ENCODE measurements at regions not wholly inside any gene's neighbourhood (a gene's known extent, or its start where the extent isn't known, plus 50 kb on each side); places are given as distances from the start of the nearest gene placed in this dataset.

- intact Hi-C loops (cut with DNase I): no loop called here
- no peaks in the 10 kb centered on the region for H3K9me3 ChIP-seq
- no peak overlapping the region for H3K4me3 ChIP-seq
- H3K27ac ChIP-seq: no peak overlapping the region
- DNase-seq (no peak), ATAC-seq (no peak)
- H3K36me3 ChIP-seq: no peaks in the 10 kb centered on the region
- 70 to 86% methylated on average over 3 of the region's 3 CpGs for WGBS, 2 donors
- TF ChIP-seq CTCF (IDR thresholded peaks at IDR 0.05): no peak
- peaks cover 0 to 19% (median 11%) of the 10 kb centered on the region in 9 donors for H3K4me1 ChIP-seq
- H3K27me3 ChIP-seq: no peaks in the 10 kb centered on the region
Observed at GRCh38 chr5:93158841-93159240, 422.2 kb downstream of the NR2F1-AS1 start.

- no peaks in the 10 kb centered on the region for H3K27me3 ChIP-seq
- TF ChIP-seq CTCF (IDR thresholded peaks at IDR 0.05): no peak
- H3K36me3 ChIP-seq: no peaks in the 10 kb centered on the region
- ATAC-seq (no peak), DNase-seq (no peak)
- WGBS, 2 donors: 93 to 96% methylated on average over 5 of the region's 5 CpGs
- intact Hi-C loops (cut with DNase I): no loop called here
- H3K4me1 ChIP-seq: peaks cover 0 to 3% (median 0%) of the 10 kb centered on the region in 9 donors
- no peaks in the 10 kb centered on the region for H3K9me3 ChIP-seq
- H3K27ac ChIP-seq: no peak overlapping the region
- H3K4me3 ChIP-seq: no peak overlapping the region
Observed at GRCh38 chr5:93156566-93156965, 424.5 kb downstream of the NR2F1-AS1 start.

- ATAC-seq (no peak), DNase-seq (no peak)
- WGBS, 2 donors: 79 to 94% methylated on average over 1 of the region's 1 CpG
- H3K27ac ChIP-seq: no peak overlapping the region
- H3K9me3 ChIP-seq: no peaks in the 10 kb centered on the region
- no peaks in the 10 kb centered on the region for H3K36me3 ChIP-seq
- H3K27me3 ChIP-seq: no peaks in the 10 kb centered on the region
- no peak overlapping the region for H3K4me3 ChIP-seq
- peaks cover 0 to 6% (median 0%) of the 10 kb centered on the region in 9 donors for H3K4me1 ChIP-seq
- TF ChIP-seq CTCF (IDR thresholded peaks at IDR 0.05): no peak
- intact Hi-C loops (cut with DNase I): no loop called here
Observed at GRCh38 chr5:93154535-93154934, 426.5 kb downstream of the NR2F1-AS1 start.

GRCh38 chr5:93153461-93153860 lies 427.6 kb downstream of the NR2F1-AS1 start:
- intact Hi-C loops (cut with DNase I): no loop called here
- Histone ChIP-seq H3K36me3 (no peaks in the 10 kb centered on the region), H3K4me3 (no peak overlapping the region), H3K4me1 (peaks cover 0 to 6% (median 0%) of the 10 kb centered on the region in 9 donors), H3K27me3 (no peaks in the 10 kb centered on the region), H3K27ac (no peak overlapping the region), H3K9me3 (no peaks in the 10 kb centered on the region)
- no peak for TF ChIP-seq CTCF (IDR thresholded peaks at IDR 0.05)
- DNase-seq: no peak
- ATAC-seq: no peak
- 86 to 92% methylated on average over 3 of the region's 3 CpGs for WGBS, 2 donors

Measured in heart right ventricle (tissue), 16 donors.